Trophoblast cell (in vitro differentiated cells and primary cell): ENCODE measurements at regions not wholly inside any gene's neighbourhood (a gene's known extent, or its start where the extent isn't known, plus 50 kb on each side); places are given as distances from the start of the nearest gene placed in this dataset.

ENCODE experiments used
- DNase-seq, 2 donors: peaks; one replicate each; pipeline ENCODE4 v3.0.0-alpha.2; 2016
- H2AFZ ChIP-seq: 2 replicates; pipeline ENCODE4 v1.6.1; 2013; ENCODE audit warnings: low read length, moderate library complexity, mild to moderate bottlenecking; ENCODE audit not compliant: insufficient read depth, poor library complexity
- H2AK5ac ChIP-seq: 2 replicates; pipeline ENCODE4 v1.6.1; 2013; ENCODE audit warnings: mild to moderate bottlenecking, low read length
- H2BK120ac ChIP-seq: 2 replicates; pipeline ENCODE4 v1.6.1; 2013; ENCODE audit warnings: low read length, mild to moderate bottlenecking, moderate library complexity; ENCODE audit not compliant: insufficient read depth, poor library complexity
- H2BK12ac ChIP-seq: 2 replicates; pipeline ENCODE4 v1.6.1; 2013; ENCODE audit warnings: mild to moderate bottlenecking, low read length, moderate library complexity
- H2BK5ac ChIP-seq: 2 replicates; pipeline ENCODE4 v1.6.1; 2013; ENCODE audit warnings: low read length, low read depth, moderate library complexity, mild to moderate bottlenecking; ENCODE audit not compliant: poor library complexity
- H3K14ac ChIP-seq: 2 replicates; pipeline ENCODE4 v1.6.1; 2013; ENCODE audit warnings: mild to moderate bottlenecking, low read length
- H3K18ac ChIP-seq: 2 replicates; pipeline ENCODE4 v1.6.1; 2013; ENCODE audit warnings: mild to moderate bottlenecking, low read length
- H3K23ac ChIP-seq: 2 replicates; pipeline ENCODE4 v1.6.1; 2013; ENCODE audit warnings: low read length
- H3K27ac ChIP-seq: 2 replicates; pipeline ENCODE4 v1.5.1; 2013; ENCODE audit warnings: low read depth, mild to moderate bottlenecking, inconsistent platforms, low read length, moderate library complexity
- H3K27me3 ChIP-seq: 2 replicates; pipeline ENCODE4 v1.6.1; 2013; ENCODE audit warnings: inconsistent platforms, mild to moderate bottlenecking, low read length, moderate library complexity; ENCODE audit not compliant: insufficient read depth
- H3K36me3 ChIP-seq, 2 experiments: 1 replicate in 1 of 2; 2 replicates in 1 of 2; pipeline ENCODE4 v1.6.1; 2013; ENCODE audit warnings: low read length in 2 of 2, mild to moderate bottlenecking in 2 of 2, moderate library complexity in 1 of 2; ENCODE audit not compliant: insufficient read depth in 2 of 2, control insufficient read depth in 1 of 2
- H3K4ac ChIP-seq: 2 replicates; pipeline ENCODE4 v1.6.1; 2013; ENCODE audit warnings: low read depth, mild to moderate bottlenecking, low read length, moderate library complexity
- H3K4me1 ChIP-seq, 2 experiments: 1 replicate in 1 of 2; 2 replicates in 1 of 2; pipeline ENCODE4 v1.6.1; 2013; ENCODE audit warnings: low read length in 2 of 2, mild to moderate bottlenecking in 2 of 2, moderate library complexity in 1 of 2; ENCODE audit not compliant: insufficient read depth in 2 of 2, control insufficient read depth in 1 of 2
- H3K4me2 ChIP-seq: 2 replicates; pipeline ENCODE4 v1.6.1; 2013; ENCODE audit warnings: inconsistent platforms, mild to moderate bottlenecking, low read length, moderate library complexity
- H3K4me3 ChIP-seq: 2 replicates; pipeline ENCODE4 v1.5.1; 2013; ENCODE audit warnings: mild to moderate bottlenecking, low read depth, low read length, inconsistent platforms
- H3K79me1 ChIP-seq: one replicate; pipeline ENCODE4 v1.6.1; 2013; ENCODE audit warnings: low read length
- H3K79me2 ChIP-seq: 2 replicates; pipeline ENCODE4 v1.6.1; 2013; ENCODE audit warnings: low read length, mild to moderate bottlenecking; ENCODE audit not compliant: control insufficient read depth, insufficient read depth, poor library complexity
- H3K9ac ChIP-seq: 2 replicates; pipeline ENCODE4 v1.6.1; 2013; ENCODE audit warnings: mild to moderate bottlenecking, low read length
- H3K9me3 ChIP-seq: 2 replicates; pipeline ENCODE4 v1.6.1; 2013; ENCODE audit warnings: low read depth, mild to moderate bottlenecking, control low read depth, inconsistent platforms, low read length; ENCODE audit not compliant: insufficient read depth
- H4K12ac ChIP-seq: 2 replicates; pipeline ENCODE4 v1.6.1; 2013; ENCODE audit warnings: low read depth, mild to moderate bottlenecking, low read length, moderate library complexity
- H4K8ac ChIP-seq: 2 replicates; pipeline ENCODE4 v1.6.1; 2013; ENCODE audit warnings: low read depth, mild to moderate bottlenecking, low read length, moderate library complexity
- H4K91ac ChIP-seq: one replicate; pipeline ENCODE4 v1.6.1; 2013; ENCODE audit warnings: low read depth, mild to moderate bottlenecking, low read length, moderate library complexity
- WGBS: extraction: QIAGEN DNeasy Blood & Tissue Kit; methylation state at CpG from one replicate; pipeline ENCODE4 v1.1.7; 2013; ENCODE audit warnings: missing lambda C conversion rate; ENCODE audit not compliant: insufficient read length, insufficient coverage; ENCODE audit errors: extremely low coverage; 5-methylcytosine and 5-hydroxymethylcytosine counted together

- H3K23ac ChIP-seq, result no peak overlapping the region
Observed at GRCh38 chr22:48688366-48688765, 1139.3 kb downstream of the BRD1 start.

DNA sequence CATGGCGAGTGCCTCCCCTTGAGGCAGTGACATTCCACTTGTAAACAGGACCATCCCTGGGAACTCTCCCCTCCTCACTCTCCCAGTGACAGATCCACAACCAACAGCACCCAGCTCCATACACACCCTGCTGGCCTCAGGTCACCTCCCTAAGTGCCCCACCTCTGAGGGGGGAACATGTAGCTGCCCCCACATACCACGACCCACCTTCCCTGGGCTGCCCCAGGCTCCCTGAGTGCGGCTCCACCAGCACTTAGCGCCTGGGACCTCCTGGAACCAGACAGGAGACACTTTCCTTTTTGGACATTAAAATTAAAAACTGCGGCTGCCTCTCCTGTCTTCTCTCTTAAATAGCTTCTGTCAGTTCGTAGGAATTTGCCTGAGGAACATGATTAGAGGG is 1140.1 kb downstream of the BRD1 start:
- H2BK120ac ChIP-seq, result no peak overlapping the region
- H3K36me3 ChIP-seq, result no peaks in the 10 kb centered on the region
- no peak for DNase-seq
- H4K12ac ChIP-seq, result no peak overlapping the region
- H3K79me1 ChIP-seq, result no peaks in the 10 kb centered on the region
- H3K18ac ChIP-seq, result no peak overlapping the region
- H3K27me3 ChIP-seq, result no peaks in the 10 kb centered on the region
- H3K9me3 ChIP-seq, result no peaks in the 10 kb centered on the region
- no peak overlapping the region for H4K91ac ChIP-seq
- no peak overlapping the region for H3K14ac ChIP-seq
- H3K4me1 ChIP-seq, result no peaks in the 10 kb centered on the region
- H3K4me2 ChIP-seq, result no peak overlapping the region
- no peak overlapping the region for H3K9ac ChIP-seq
- H3K27ac ChIP-seq, result no peak overlapping the region
- no peak overlapping the region for H2BK5ac ChIP-seq
- no peak overlapping the region for H3K23ac ChIP-seq
- no peak overlapping the region for H3K4ac ChIP-seq
- no peak overlapping the region for H4K8ac ChIP-seq
- no CpG with 5 or more reads among the region's 6 CpGs for WGBS
- no peaks in the 10 kb centered on the region for H3K79me2 ChIP-seq
- no peak overlapping the region for H3K4me3 ChIP-seq
- no peak overlapping the region for H2AK5ac ChIP-seq
- H2AFZ ChIP-seq, result no peak overlapping the region
- no peak overlapping the region for H2BK12ac ChIP-seq

More at GRCh38 chr22:48688366-48688765, 1139.3 kb downstream of the BRD1 start:
- H3K79me1 ChIP-seq, result no peaks in the 10 kb centered on the region
- no peak overlapping the region for H2AFZ ChIP-seq
- no peak overlapping the region for H3K4me2 ChIP-seq
- no peak overlapping the region for H3K18ac ChIP-seq
- no peak overlapping the region for H3K9ac ChIP-seq
- DNase-seq, result no peak
- no peak overlapping the region for H3K4ac ChIP-seq
- no peak overlapping the region for H3K14ac ChIP-seq
- H2BK12ac ChIP-seq, result no peak overlapping the region
- WGBS, result no CpG with 5 or more reads among the region's 4 CpGs
- no peak overlapping the region for H4K12ac ChIP-seq
- H3K79me2 ChIP-seq, result no peaks in the 10 kb centered on the region
- H3K27me3 ChIP-seq, result no peaks in the 10 kb centered on the region
- H4K8ac ChIP-seq, result no peak overlapping the region
- no peaks in the 10 kb centered on the region for H3K4me1 ChIP-seq
- H3K36me3 ChIP-seq, result no peaks in the 10 kb centered on the region
- H3K4me3 ChIP-seq, result no peak overlapping the region
- no peaks in the 10 kb centered on the region for H3K9me3 ChIP-seq
- no peak overlapping the region for H2AK5ac ChIP-seq
- H2BK120ac ChIP-seq, result no peak overlapping the region
- no peak overlapping the region for H3K27ac ChIP-seq
- H4K91ac ChIP-seq, result no peak overlapping the region
- H2BK5ac ChIP-seq, result no peak overlapping the region

GRCh38 chr22:48686694-48687302 is 1140.9 kb downstream of the BRD1 start:
- Histone ChIP-seq H3K27ac (no peak overlapping the region), H3K9ac (no peak overlapping the region), H3K23ac (no peak overlapping the region), H3K36me3 (no peaks in the 10 kb centered on the region), H3K27me3 (no peaks in the 10 kb centered on the region), H3K18ac (no peak overlapping the region), H3K4me1 (no peaks in the 10 kb centered on the region), H4K8ac (no peak overlapping the region), H3K4me2 (no peak overlapping the region), H3K4ac (no peak overlapping the region), H4K12ac (no peak overlapping the region), H3K14ac (no peak overlapping the region), H3K9me3 (no peaks in the 10 kb centered on the region), H2AK5ac (no peak overlapping the region), H3K79me1 (no peaks in the 10 kb centered on the region), H2BK12ac (no peak overlapping the region), H2AFZ (no peak overlapping the region), H2BK5ac (no peak overlapping the region), H4K91ac (no peak overlapping the region), H2BK120ac (no peak overlapping the region), H3K4me3 (no peak overlapping the region), H3K79me2 (no peaks in the 10 kb centered on the region)
- 100% methylated on average over 1 of the region's 2 CpGs for WGBS
- no peak for DNase-seq

DNA sequence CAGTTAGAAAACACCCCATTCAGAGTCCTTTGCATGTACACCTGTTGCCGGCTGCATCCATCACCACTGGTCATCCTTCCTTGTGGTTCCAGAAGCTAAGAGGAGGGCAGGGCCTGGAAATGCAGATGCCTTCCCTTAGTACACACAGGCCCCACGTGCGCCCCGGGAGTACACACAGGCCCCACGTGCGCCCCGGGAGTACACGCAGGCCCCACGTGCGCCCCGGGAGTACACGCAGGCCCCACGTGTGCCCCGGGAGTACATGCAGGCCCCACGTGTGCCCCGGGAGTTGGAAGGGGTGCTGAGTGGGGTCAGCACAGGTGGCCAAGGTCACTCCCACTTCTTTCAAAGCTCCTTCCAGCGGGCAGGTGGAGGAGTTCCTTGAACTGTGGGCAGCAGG is 1141.9 kb downstream of the BRD1 start:
- no peaks in the 10 kb centered on the region for H3K36me3 ChIP-seq
- H3K27me3 ChIP-seq, result no peaks in the 10 kb centered on the region
- H4K8ac ChIP-seq, result no peak overlapping the region
- no peak overlapping the region for H2BK120ac ChIP-seq
- H3K14ac ChIP-seq, result no peak overlapping the region
- H3K4ac ChIP-seq, result no peak overlapping the region
- no peaks in the 10 kb centered on the region for H3K9me3 ChIP-seq
- no peak overlapping the region for H4K12ac ChIP-seq
- no peak overlapping the region for H4K91ac ChIP-seq
- no peak overlapping the region for H2AFZ ChIP-seq
- WGBS, result no CpG with 5 or more reads among the region's 17 CpGs
- no peak overlapping the region for H3K4me2 ChIP-seq
- no peak overlapping the region for H3K9ac ChIP-seq
- H2BK5ac ChIP-seq, result no peak overlapping the region
- H3K79me2 ChIP-seq, result no peaks in the 10 kb centered on the region
- no peak overlapping the region for H3K27ac ChIP-seq
- no peak for DNase-seq
- H3K18ac ChIP-seq, result no peak overlapping the region
- H3K4me3 ChIP-seq, result no peak overlapping the region
- no peak overlapping the region for H3K23ac ChIP-seq
- no peaks in the 10 kb centered on the region for H3K79me1 ChIP-seq
- no peaks in the 10 kb centered on the region for H3K4me1 ChIP-seq
- no peak overlapping the region for H2BK12ac ChIP-seq
- H2AK5ac ChIP-seq, result no peak overlapping the region
